ENCODE measurements at regions not wholly inside any gene's neighbourhood (a gene's known extent, or its start where the extent isn't known, plus 50 kb on each side); places are given as distances from the start of the nearest gene placed in this dataset.

DNA sequence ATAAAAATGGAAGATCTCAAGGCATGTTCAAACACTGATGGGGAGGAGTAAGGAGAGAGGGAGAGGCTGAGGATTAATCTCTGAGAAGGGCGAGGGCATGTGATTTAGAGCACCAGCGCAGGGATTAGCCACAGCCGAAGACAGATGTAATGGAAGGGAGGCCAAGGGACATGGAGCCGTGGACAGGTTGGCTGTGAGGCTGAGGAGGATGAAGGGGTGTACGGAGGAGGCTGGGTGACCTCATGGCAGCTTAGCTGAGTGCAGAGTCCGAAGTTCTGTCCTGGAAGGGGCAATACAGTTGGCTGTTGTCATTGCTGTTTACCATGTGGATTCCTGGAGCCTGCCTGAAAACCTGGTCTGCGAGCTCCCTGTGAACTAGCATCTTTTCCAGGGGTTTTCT lies 342.8 kb downstream of the RPS6KC1 start:
- intact Hi-C loops (cut with DNase I): no loop called here
- Histone ChIP-seq H3K4me3 (no peak overlapping the region), H3K9me3 (no peaks in the 10 kb centered on the region), H3K4me1 (peaks cover 0 to 1% (median 0%) of the 10 kb centered on the region in 9 donors), H3K27me3 (no peaks in the 10 kb centered on the region), H3K36me3 (no peaks in the 10 kb centered on the region), H3K27ac (no peak overlapping the region)
- ATAC-seq (no peak), DNase-seq (no peak)
- TF ChIP-seq, protein P1, sequence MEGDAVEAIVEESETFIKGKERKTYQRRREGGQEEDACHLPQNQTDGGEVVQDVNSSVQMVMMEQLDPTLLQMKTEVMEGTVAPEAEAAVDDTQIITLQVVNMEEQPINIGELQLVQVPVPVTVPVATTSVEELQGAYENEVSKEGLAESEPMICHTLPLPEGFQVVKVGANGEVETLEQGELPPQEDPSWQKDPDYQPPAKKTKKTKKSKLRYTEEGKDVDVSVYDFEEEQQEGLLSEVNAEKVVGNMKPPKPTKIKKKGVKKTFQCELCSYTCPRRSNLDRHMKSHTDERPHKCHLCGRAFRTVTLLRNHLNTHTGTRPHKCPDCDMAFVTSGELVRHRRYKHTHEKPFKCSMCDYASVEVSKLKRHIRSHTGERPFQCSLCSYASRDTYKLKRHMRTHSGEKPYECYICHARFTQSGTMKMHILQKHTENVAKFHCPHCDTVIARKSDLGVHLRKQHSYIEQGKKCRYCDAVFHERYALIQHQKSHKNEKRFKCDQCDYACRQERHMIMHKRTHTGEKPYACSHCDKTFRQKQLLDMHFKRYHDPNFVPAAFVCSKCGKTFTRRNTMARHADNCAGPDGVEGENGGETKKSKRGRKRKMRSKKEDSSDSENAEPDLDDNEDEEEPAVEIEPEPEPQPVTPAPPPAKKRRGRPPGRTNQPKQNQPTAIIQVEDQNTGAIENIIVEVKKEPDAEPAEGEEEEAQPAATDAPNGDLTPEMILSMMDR (IDR thresholded peaks at IDR 0.05): no peak
- WGBS, 2 donors: 89 to 91% methylated on average over 7 of the region's 7 CpGs

DNA sequence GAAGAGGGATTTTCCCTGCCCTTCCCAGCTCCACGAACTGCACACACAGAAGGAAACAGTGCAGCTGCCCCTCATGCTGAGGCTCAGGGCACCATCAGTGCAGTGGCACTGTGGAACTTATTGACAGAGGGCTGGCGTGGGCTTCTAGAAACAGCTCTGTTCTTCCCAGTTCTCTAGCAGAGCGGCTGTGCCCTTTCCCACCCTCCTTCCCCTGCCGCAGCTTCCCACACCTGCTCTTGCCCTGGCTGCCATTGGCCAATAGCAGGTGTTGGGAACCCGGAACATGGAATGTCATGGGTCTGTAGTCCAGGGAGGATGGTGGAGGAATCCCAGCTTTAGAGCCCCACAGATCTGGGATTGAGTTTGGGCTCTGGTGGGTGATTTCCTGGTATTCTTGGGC lies 343.8 kb downstream of the RPS6KC1 start:
- intact Hi-C loops (cut with DNase I): no loop called here
- Histone ChIP-seq H3K27me3 (no peaks in the 10 kb centered on the region), H3K9me3 (no peaks in the 10 kb centered on the region), H3K4me3 (no peak overlapping the region), H3K36me3 (no peaks in the 10 kb centered on the region), H3K27ac (no peak overlapping the region), H3K4me1 (peaks cover 0 to 10% (median 5%) of the 10 kb centered on the region in 9 donors)
- ATAC-seq (no peak), DNase-seq (no peak)
- TF ChIP-seq, protein P1 (IDR thresholded peaks at IDR 0.05): no peak
- WGBS, 2 donors: 88 to 90% methylated on average over 5 of the region's 5 CpGs

DNA sequence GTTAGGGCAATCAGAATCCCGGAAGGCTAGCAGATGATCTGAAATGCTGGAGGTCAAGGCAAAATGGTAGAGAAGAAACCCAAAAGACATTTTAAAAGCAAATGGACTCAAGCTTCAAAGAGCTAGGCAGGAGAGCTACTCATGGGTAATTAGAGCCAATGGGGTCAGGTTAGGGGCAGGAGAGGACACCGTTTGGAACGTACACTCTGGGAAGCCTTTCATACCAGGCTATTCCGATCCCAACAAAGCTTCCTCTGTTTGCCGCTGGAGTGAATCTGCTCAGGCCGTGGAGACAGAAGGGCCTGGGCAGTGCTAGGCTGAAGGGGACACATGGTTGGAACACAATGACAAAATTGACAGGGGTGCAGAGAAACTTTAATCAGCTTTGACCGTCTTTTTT lies 346.6 kb downstream of the RPS6KC1 start:
- Histone ChIP-seq H3K9me3 (no peaks in the 10 kb centered on the region), H3K4me3 (no peak overlapping the region), H3K27me3 (no peaks in the 10 kb centered on the region), H3K27ac (no peak overlapping the region), H3K4me1 (peaks cover 0 to 17% (median 7%) of the 10 kb centered on the region in 9 donors), H3K36me3 (no peaks in the 10 kb centered on the region)
- no peak for DNase-seq
- intact Hi-C loops (cut with DNase I): no loop called here
- TF ChIP-seq, protein P1 (IDR thresholded peaks at IDR 0.05): no peak
- ATAC-seq: no peak
- WGBS, 2 donors: 82 to 83% methylated on average over 7 of the region's 7 CpGs

DNA sequence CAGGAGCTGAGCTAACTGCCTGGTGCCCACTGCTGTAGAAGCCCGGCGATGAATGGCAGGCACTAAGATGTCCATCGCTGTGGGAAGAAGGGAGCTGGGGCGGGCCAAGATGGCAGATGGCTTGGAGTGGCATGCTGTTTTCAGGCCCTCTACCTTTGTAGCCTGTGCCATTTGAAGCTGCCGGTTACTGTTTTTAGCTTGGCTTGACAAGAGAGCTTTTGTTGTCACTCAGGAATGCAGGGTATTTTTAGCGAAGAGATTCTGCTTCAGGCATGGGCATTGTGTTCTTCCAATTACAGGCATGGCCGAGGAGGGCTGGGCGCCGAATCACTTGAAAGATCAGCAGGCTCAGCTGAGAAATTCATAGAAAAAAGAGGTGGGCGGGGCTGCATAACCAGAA lies 348.7 kb downstream of the RPS6KC1 start:
- peak in 1 of 2 donors; percentile 38 for DNase-seq
- TF ChIP-seq, protein P1 (IDR thresholded peaks at IDR 0.05): no peak
- Histone ChIP-seq H3K36me3 (no peaks in the 10 kb centered on the region), H3K4me1 (peaks cover 0 to 17% (median 7%) of the 10 kb centered on the region in 9 donors), H3K27me3 (no peaks in the 10 kb centered on the region), H3K27ac (peak overlapping the region in 7 of 10 donors; percentile 29 to 81 (median 74)), H3K9me3 (no peaks in the 10 kb centered on the region), H3K4me3 (peak overlapping the region in 1 of 10 donors; percentile 7)
- 35 to 47% methylated on average over 10 of the region's 10 CpGs for WGBS, 2 donors
- intact Hi-C loops (cut with DNase I): loop anchor here in 1 of 10 donors (1.0 kb wide), 1 partner anchor 32 kb away; no protein-coding TSS in a partner anchor
- ATAC-seq: peak; percentile 69 to 96 (median 90)
